Lung (tissue), 11 donors: ENCODE measurements at regions not wholly inside any gene's neighbourhood (a gene's known extent, or its start where the extent isn't known, plus 50 kb on each side); places are given as distances from the start of the nearest gene placed in this dataset.

Experiments used
- ATAC-seq: fragments of 200-7000 bp; cut with Tn5 transposase; one replicate; pipeline ENCODE4 v1.9.1; 2020; ENCODE audit warnings: moderate number of reproducible peaks; ENCODE audit not compliant: insufficient read depth, low FRiP score
- DNase-seq, 3 donors: peaks; one replicate each; pipeline ENCODE4 v3.0.0-alpha.2; 2013 to 2017
- H3K27ac ChIP-seq, 2 donors: one replicate each; pipeline ENCODE4 v1.5.1; 2013; ENCODE audit warnings: mild to moderate bottlenecking in 2 of 2, moderate library complexity in 2 of 2, control low read depth in 1 of 2, inconsistent platforms in 1 of 2, low read depth in 1 of 2, low read length in 1 of 2
- H3K27me3 ChIP-seq, 3 donors: one replicate each; pipeline ENCODE4 v1.5.1; 2013; ENCODE audit warnings: low read length in 2 of 3; ENCODE audit not compliant: control insufficient read depth in 3 of 3, insufficient read depth in 3 of 3
- H3K36me3 ChIP-seq, 4 donors: one replicate each; pipeline ENCODE4 v1.5.1; 2013; ENCODE audit warnings: low read length in 4 of 4, mild to moderate bottlenecking in 1 of 4, moderate library complexity in 1 of 4; ENCODE audit not compliant: control insufficient read depth in 4 of 4, insufficient read depth in 4 of 4
- H3K4me1 ChIP-seq, 5 donors: one replicate each; pipeline ENCODE4 v1.5.1; 2013; ENCODE audit warnings: low read length in 5 of 5, mild to moderate bottlenecking in 2 of 5, moderate library complexity in 1 of 5; ENCODE audit not compliant: control insufficient read depth in 5 of 5, insufficient read depth in 5 of 5
- H3K4me3 ChIP-seq: one replicate; pipeline ENCODE4 v1.5.1; 2013; ENCODE audit warnings: mild to moderate bottlenecking, control low read depth, moderate library complexity
- H3K9ac ChIP-seq, 2 donors: one replicate each; pipeline ENCODE4 v1.5.1; 2013; ENCODE audit warnings: low read length in 2 of 2, control low read depth in 1 of 2; ENCODE audit not compliant: insufficient read depth in 1 of 2
- H3K9me3 ChIP-seq, 4 donors: one replicate each; pipeline ENCODE4 v1.5.1; 2013; ENCODE audit warnings: low read length in 3 of 4, mild to moderate bottlenecking in 1 of 4, moderate library complexity in 1 of 4; ENCODE audit not compliant: control insufficient read depth in 4 of 4, insufficient read depth in 3 of 4
- CTCF ChIP-seq: IDR thresholded peaks from 2 replicates; pipeline ENCODE4 v1.5.1; 2012; ENCODE audit warnings: mild to moderate bottlenecking; ENCODE audit errors: control extremely low read depth, extremely low read depth
- WGBS, 2 donors: extraction: QIAGEN DNeasy Blood & Tissue Kit; methylation state at CpG; one replicate each; pipeline ENCODE4 v1.1.7; 2013; 5-methylcytosine and 5-hydroxymethylcytosine counted together
- donor health status: control.
- donor health status: control.
- donor health status: Bipolar disorder and iron deficiency.
- donor health status: healthy.
- donor health status: DM: yes; HTN: yes; CAD: no.

GRCh38 chr4:174110180-174110579 is 173.3 kb downstream of the FBXO8 start:
- TF ChIP-seq CTCF: no peak
- no peaks in the 10 kb centered on the region for H3K9me3 ChIP-seq
- DNase-seq (peak in 2 of 3 donors; percentile 41 to 43), ATAC-seq (no peak)
- no peak overlapping the region for H3K4me3 ChIP-seq
- 64 to 75% methylated on average over 9 of the region's 9 CpGs for WGBS, 2 donors
- no peaks in the 10 kb centered on the region for H3K27me3 ChIP-seq
- no peaks in the 10 kb centered on the region for H3K36me3 ChIP-seq
- no peak overlapping the region for H3K27ac ChIP-seq
- no peak overlapping the region for H3K9ac ChIP-seq
- peaks cover 0 to 9% (median 0%) of the 10 kb centered on the region in 5 donors for H3K4me1 ChIP-seq

GRCh38 chr4:174107746-174108354 is 175.6 kb downstream of the FBXO8 start:
- H3K9me3 ChIP-seq: no peaks in the 10 kb centered on the region
- H3K27me3 ChIP-seq: no peaks in the 10 kb centered on the region
- peaks cover 0 to 9% (median 0%) of the 10 kb centered on the region in 5 donors for H3K4me1 ChIP-seq
- DNase-seq (no peak), ATAC-seq (no peak)
- H3K9ac ChIP-seq: no peak overlapping the region
- no peak overlapping the region for H3K4me3 ChIP-seq
- H3K36me3 ChIP-seq: no peaks in the 10 kb centered on the region
- no peak for TF ChIP-seq CTCF
- WGBS, 2 donors: 29 to 46% methylated on average over 6 of the region's 6 CpGs
- H3K27ac ChIP-seq: no peak overlapping the region

- Histone ChIP-seq H3K27ac (no peak overlapping the region), H3K27me3 (no peaks in the 10 kb centered on the region), H3K9ac (no peak overlapping the region), H3K9me3 (no peaks in the 10 kb centered on the region), H3K4me1 (no peaks in the 10 kb centered on the region), H3K36me3 (no peaks in the 10 kb centered on the region), H3K4me3 (no peak overlapping the region)
- DNase-seq (no peak), ATAC-seq (no peak)
- 75 to 85% methylated on average over 1 of the region's 1 CpG for WGBS, 2 donors
- TF ChIP-seq CTCF: no peak
These were observed 178.3 kb downstream of the FBXO8 start for GRCh38 chr4:174105202-174105601.

DNA sequence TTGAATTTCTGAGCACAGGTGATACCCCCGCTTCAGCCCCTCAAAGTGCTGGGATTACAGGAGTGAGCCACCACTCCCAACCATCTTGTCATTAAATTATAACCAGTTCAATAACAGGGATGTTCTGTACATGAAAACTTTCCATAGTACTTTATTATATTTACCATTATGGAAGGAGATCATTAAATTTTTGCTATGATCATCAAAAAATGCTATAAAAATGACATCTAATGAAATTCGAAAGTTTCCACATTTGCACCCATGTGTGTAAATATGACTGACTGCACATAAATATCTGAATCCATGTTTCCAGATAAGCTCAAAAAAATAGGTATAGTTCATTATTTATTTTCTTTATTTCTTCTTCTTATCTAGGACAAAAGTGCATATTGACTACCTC is 182.6 kb downstream of the FBXO8 start:
- Histone ChIP-seq H3K27ac (no peak overlapping the region), H3K9me3 (no peaks in the 10 kb centered on the region), H3K27me3 (no peaks in the 10 kb centered on the region), H3K36me3 (no peaks in the 10 kb centered on the region), H3K4me1 (no peaks in the 10 kb centered on the region), H3K9ac (no peak overlapping the region), H3K4me3 (no peak overlapping the region)
- no peak for ATAC-seq
- no peak for DNase-seq
- 90 to 93% methylated on average over 2 of the region's 2 CpGs for WGBS, 2 donors
- TF ChIP-seq CTCF: no peak
